H9 (cell line): ENCODE measurements at regions not wholly inside any gene's neighbourhood (a gene's known extent, or its start where the extent isn't known, plus 50 kb on each side); places are given as distances from the start of the nearest gene placed in this dataset.

Source experiments
- DNase-seq: peaks from one replicate; pipeline ENCODE4 v3.0.0-alpha.2; 2017
- H2AFZ ChIP-seq: one replicate; pipeline ENCODE4 v1.6.1; 2013; ENCODE audit warnings: mild to moderate bottlenecking, low read length, control low read depth, moderate library complexity
- H2AK5ac ChIP-seq: 2 replicates; pipeline ENCODE4 v1.6.1; 2013; ENCODE audit warnings: low read length, control low read depth, mixed read lengths; ENCODE audit not compliant: insufficient read length
- H2BK120ac ChIP-seq: one replicate; pipeline ENCODE4 v1.6.1; 2013; ENCODE audit warnings: low read depth, mild to moderate bottlenecking, low read length, control low read depth, inconsistent platforms; ENCODE audit not compliant: poor library complexity, severe bottlenecking
- H2BK12ac ChIP-seq: 2 replicates; pipeline ENCODE4 v1.6.1; 2013; ENCODE audit warnings: low read length, control low read depth, mixed read lengths, low read depth; ENCODE audit not compliant: insufficient read length
- H2BK15ac ChIP-seq: 2 replicates; pipeline ENCODE4 v1.6.1; 2013; ENCODE audit warnings: low read depth, low read length, control low read depth
- H2BK20ac ChIP-seq: one replicate; pipeline ENCODE4 v1.6.1; 2013; ENCODE audit warnings: low read depth, mild to moderate bottlenecking, low read length, control low read depth, inconsistent platforms; ENCODE audit not compliant: poor library complexity, severe bottlenecking
- H2BK5ac ChIP-seq: 2 replicates; pipeline ENCODE4 v1.6.1; 2013; ENCODE audit warnings: low read length, control low read depth, mixed read lengths; ENCODE audit not compliant: insufficient read length
- H3K14ac ChIP-seq: 2 replicates; pipeline ENCODE4 v1.6.1; 2013; ENCODE audit warnings: low read length, control low read depth; ENCODE audit not compliant: insufficient read depth
- H3K18ac ChIP-seq: 2 replicates; pipeline ENCODE4 v1.6.1; 2013; ENCODE audit warnings: low read depth, mild to moderate bottlenecking, mixed read lengths, low read length, control low read depth; ENCODE audit not compliant: insufficient read length
- H3K23ac ChIP-seq: 2 replicates; pipeline ENCODE4 v1.6.1; 2013; ENCODE audit warnings: low read length, control low read depth, mixed read lengths, low read depth; ENCODE audit not compliant: insufficient read length
- H3K23me2 ChIP-seq: 2 replicates; pipeline ENCODE4 v1.6.1; 2013; ENCODE audit warnings: low read depth, mild to moderate bottlenecking, mixed read lengths, low read length, control low read depth; ENCODE audit not compliant: insufficient read length, poor library complexity, severe bottlenecking
- H3K27ac ChIP-seq: 2 replicates; pipeline ENCODE4 v1.5.1; 2013; ENCODE audit warnings: low read length, control low read depth, mixed read lengths, low read depth; ENCODE audit not compliant: insufficient read length
- H3K27me3 ChIP-seq: 2 replicates; pipeline ENCODE4 v1.6.1; 2013; ENCODE audit warnings: low read length, control low read depth, inconsistent platforms; ENCODE audit not compliant: insufficient read depth
- H3K4ac ChIP-seq: 2 replicates; pipeline ENCODE4 v1.6.1; 2013; ENCODE audit warnings: low read depth, mild to moderate bottlenecking, control low read depth, inconsistent platforms, low read length, moderate library complexity
- H3K4me1 ChIP-seq: 2 replicates; pipeline ENCODE4 v1.6.1; 2013; ENCODE audit warnings: low read length, control low read depth, inconsistent platforms; ENCODE audit not compliant: insufficient read depth
- H3K4me2 ChIP-seq: 2 replicates; pipeline ENCODE4 v1.6.1; 2013; ENCODE audit warnings: low read length, control low read depth, mixed read lengths; ENCODE audit not compliant: insufficient read length, insufficient read depth
- H3K56ac ChIP-seq: 2 replicates; pipeline ENCODE4 v1.6.1; 2013; ENCODE audit warnings: low read depth, mild to moderate bottlenecking, mixed read lengths, low read length, control low read depth; ENCODE audit not compliant: insufficient read length
- H3K79me1 ChIP-seq: 2 replicates; pipeline ENCODE4 v1.6.1; 2013; ENCODE audit warnings: low read depth, mild to moderate bottlenecking, moderate library complexity, low read length, control low read depth, inconsistent platforms; ENCODE audit not compliant: insufficient read depth, poor library complexity, severe bottlenecking
- H3K79me2 ChIP-seq: 2 replicates; pipeline ENCODE4 v1.6.1; 2013; ENCODE audit warnings: low read length, control low read depth, inconsistent platforms; ENCODE audit not compliant: insufficient read depth
- H3K9ac ChIP-seq: 2 replicates; pipeline ENCODE4 v1.6.1; 2013; ENCODE audit warnings: low read length, control low read depth, mixed read lengths; ENCODE audit not compliant: insufficient read length; ENCODE audit errors: extremely low read depth
- H3K9me3 ChIP-seq: one replicate; pipeline ENCODE4 v1.6.1; 2013; ENCODE audit warnings: low read depth, low read length, inconsistent platforms; ENCODE audit not compliant: control insufficient read depth
- H3T11ph ChIP-seq: one replicate; pipeline ENCODE4 v1.6.1; 2013; ENCODE audit warnings: mild to moderate bottlenecking, low read length, control low read depth, inconsistent platforms
- H4K20me1 ChIP-seq: one replicate; pipeline ENCODE4 v1.6.1; 2013; ENCODE audit not compliant: control insufficient read depth, insufficient read length, insufficient read depth
- H4K5ac ChIP-seq: 2 replicates; pipeline ENCODE4 v1.6.1; 2013; ENCODE audit warnings: low read depth, mild to moderate bottlenecking, mixed read lengths, low read length, control low read depth; ENCODE audit not compliant: insufficient read length
- H4K8ac ChIP-seq: replicated peaks from 2 replicates; pipeline ENCODE4 v1.6.1; 2013; ENCODE audit warnings: low read length, control low read depth, mixed read lengths, low read depth; ENCODE audit not compliant: insufficient read length
- H4K91ac ChIP-seq: 2 replicates; pipeline ENCODE4 v1.6.1; 2013; ENCODE audit warnings: low read depth, mild to moderate bottlenecking, moderate library complexity, mixed read lengths, low read length, control low read depth; ENCODE audit not compliant: insufficient read length
- H3K27ac Mint-ChIP-seq, 3 experiments: 2 replicates in 2 of 3; 3 replicates in 1 of 3; pipeline ENCODE4 v1.8.0; 2020 to 2021; ENCODE audit warnings: mixed read lengths in 3 of 3, mild to moderate bottlenecking in 1 of 3, moderate library complexity in 1 of 3
- H3K27me3 Mint-ChIP-seq: 2 replicates; pipeline ENCODE4 v1.8.0; 2021; ENCODE audit warnings: low read depth, mild to moderate bottlenecking, moderate library complexity, mixed read lengths
- H3K36me3 Mint-ChIP-seq, 3 experiments: 2 replicates in 2 of 3; 3 replicates in 1 of 3; pipeline ENCODE4 v1.8.0; 2020 to 2021; ENCODE audit warnings: low read depth in 3 of 3, mixed read lengths in 3 of 3; ENCODE audit not compliant: insufficient read depth in 1 of 3
- H3K4me1 Mint-ChIP-seq, 2 experiments: 2 replicates each; pipeline ENCODE4 v1.8.0; 2020; ENCODE audit warnings: mixed read lengths in 2 of 2
- H3K4me3 Mint-ChIP-seq, 2 experiments: 2 replicates in 1 of 2; 3 replicates in 1 of 2; pipeline ENCODE4 v1.8.0; 2020 to 2021; ENCODE audit warnings: mild to moderate bottlenecking in 2 of 2, mixed read lengths in 2 of 2, moderate library complexity in 1 of 2
- H3K9me3 Mint-ChIP-seq, 2 experiments: 2 replicates in 1 of 2; 3 replicates in 1 of 2; pipeline ENCODE4 v1.8.0; 2020; ENCODE audit warnings: mild to moderate bottlenecking in 2 of 2, mixed read lengths in 2 of 2, moderate library complexity in 1 of 2
- TF ChIP-seq, protein P1 (sequence below): fragments of 200-600 bp; sonication (generic); conservative IDR thresholded peaks from 3 replicates; pipeline ENCODE4 v1.8.0; 2021; ENCODE audit warnings: antibody characterized with exemption, mild to moderate bottlenecking

DNA sequence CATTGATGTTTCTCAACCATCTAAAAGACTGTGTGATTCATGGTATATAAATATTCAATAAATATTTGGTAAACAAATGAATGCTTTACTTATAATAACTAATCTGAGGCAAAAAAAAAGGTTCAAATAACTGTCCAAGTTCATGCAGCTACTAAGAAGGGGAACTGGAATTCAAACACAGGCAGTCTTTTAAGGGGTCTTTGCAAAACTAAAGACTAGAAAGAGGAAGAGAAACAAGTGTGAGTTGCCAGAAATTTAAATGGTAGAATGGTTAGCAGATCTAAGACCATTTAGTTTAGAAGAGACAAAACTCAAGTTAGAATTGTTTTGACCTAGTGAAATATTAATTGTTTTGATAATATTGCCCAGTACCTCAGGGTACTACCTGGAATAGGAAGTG is 642.0 kb upstream of the LRRN3 start:
- no peaks in the 10 kb centered on the region for H3K79me1 ChIP-seq
- no peak overlapping the region for H2BK5ac ChIP-seq
- H2BK12ac ChIP-seq, result no peak overlapping the region
- DNase-seq, result no peak
- Mint-ChIP-seq H3K27ac (no peak overlapping the region; a peak in 1 of 7 replicates), H3K27me3 (no peaks in the 10 kb centered on the region), H3K9me3 (no peaks in the 10 kb centered on the region), H3K4me1 (no peaks in the 10 kb centered on the region), H3K36me3 (no peaks in the 10 kb centered on the region), H3K4me3 (no peak overlapping the region)
- no peak overlapping the region for H2AFZ ChIP-seq
- H3K9me3 ChIP-seq, result no peaks in the 10 kb centered on the region
- no peak overlapping the region for H3K4ac ChIP-seq
- no peak overlapping the region for H3K23ac ChIP-seq
- H3K27ac ChIP-seq, result no peak overlapping the region
- no peak overlapping the region for H3K9ac ChIP-seq
- H3K4me1 ChIP-seq, result no peaks in the 10 kb centered on the region
- no peak overlapping the region for H2BK20ac ChIP-seq
- H4K20me1 ChIP-seq, result no peaks in the 10 kb centered on the region
- no peak overlapping the region for H4K8ac ChIP-seq
- TF ChIP-seq, protein P1, sequence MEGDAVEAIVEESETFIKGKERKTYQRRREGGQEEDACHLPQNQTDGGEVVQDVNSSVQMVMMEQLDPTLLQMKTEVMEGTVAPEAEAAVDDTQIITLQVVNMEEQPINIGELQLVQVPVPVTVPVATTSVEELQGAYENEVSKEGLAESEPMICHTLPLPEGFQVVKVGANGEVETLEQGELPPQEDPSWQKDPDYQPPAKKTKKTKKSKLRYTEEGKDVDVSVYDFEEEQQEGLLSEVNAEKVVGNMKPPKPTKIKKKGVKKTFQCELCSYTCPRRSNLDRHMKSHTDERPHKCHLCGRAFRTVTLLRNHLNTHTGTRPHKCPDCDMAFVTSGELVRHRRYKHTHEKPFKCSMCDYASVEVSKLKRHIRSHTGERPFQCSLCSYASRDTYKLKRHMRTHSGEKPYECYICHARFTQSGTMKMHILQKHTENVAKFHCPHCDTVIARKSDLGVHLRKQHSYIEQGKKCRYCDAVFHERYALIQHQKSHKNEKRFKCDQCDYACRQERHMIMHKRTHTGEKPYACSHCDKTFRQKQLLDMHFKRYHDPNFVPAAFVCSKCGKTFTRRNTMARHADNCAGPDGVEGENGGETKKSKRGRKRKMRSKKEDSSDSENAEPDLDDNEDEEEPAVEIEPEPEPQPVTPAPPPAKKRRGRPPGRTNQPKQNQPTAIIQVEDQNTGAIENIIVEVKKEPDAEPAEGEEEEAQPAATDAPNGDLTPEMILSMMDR, result no peak
- no peak overlapping the region for H3K4me2 ChIP-seq
- H3K18ac ChIP-seq, result no peak overlapping the region
- no peak overlapping the region for H3T11ph ChIP-seq
- no peak overlapping the region for H4K91ac ChIP-seq
- no peaks in the 10 kb centered on the region for H3K23me2 ChIP-seq
- no peak overlapping the region for H3K56ac ChIP-seq
- H3K27me3 ChIP-seq, result no peaks in the 10 kb centered on the region
- no peak overlapping the region for H2AK5ac ChIP-seq
- no peaks in the 10 kb centered on the region for H3K79me2 ChIP-seq
- H2BK120ac ChIP-seq, result no peak overlapping the region
- H4K5ac ChIP-seq, result no peak overlapping the region
- no peak overlapping the region for H2BK15ac ChIP-seq
- no peak overlapping the region for H3K14ac ChIP-seq
